DMS 273 treated with DMSO at 0.1 percent for 48 hours (cell line): ENCODE measurements at regions not wholly inside any gene's neighbourhood (a gene's known extent, or its start where the extent isn't known, plus 50 kb on each side); places are given as distances from the start of the nearest gene placed in this dataset.

Source experiments
- DNase-seq: peaks from one replicate; lab custom pipeline; 2025; lab: John Stamatoyannopoulos, UW

GRCh38 chr18:77572537-77572936 lies 322.9 kb downstream of the GALR1 start:
- DNase-seq: no peak

GRCh38 chr18:77573571-77573970 lies 323.9 kb downstream of the GALR1 start:
- DNase-seq: no peak

GRCh38 chr18:77590943-77591515 lies 341.4 kb downstream of the GALR1 start:
- DNase-seq: no peak

GRCh38 chr18:77597726-77598125 lies 348.1 kb downstream of the GALR1 start:
- DNase-seq: no peak

- no peak for DNase-seq
Observed at GRCh38 chr18:77600674-77601073, 351.0 kb downstream of the GALR1 start.

- DNase-seq: no peak
Observed at GRCh38 chr18:77601567-77601966, 351.9 kb downstream of the GALR1 start.

- no peak for DNase-seq
Observed at GRCh38 chr18:77607087-77607486, 357.4 kb downstream of the GALR1 start.

GRCh38 chr18:77608807-77609206 lies 359.2 kb downstream of the GALR1 start:
- no peak for DNase-seq

GRCh38 chr18:77617694-77618093 lies 368.0 kb downstream of the GALR1 start:
- no peak for DNase-seq

GRCh38 chr18:77619525-77619924 lies 369.9 kb downstream of the GALR1 start:
- no peak for DNase-seq

- DNase-seq: no peak
Observed at GRCh38 chr18:77622009-77622692, 372.5 kb downstream of the GALR1 start.

- DNase-seq: no peak
Observed at GRCh38 chr18:77632758-77633157, 383.1 kb downstream of the GALR1 start.

- no peak for DNase-seq
Observed at GRCh38 chr18:77634494-77634893, 384.8 kb downstream of the GALR1 start.

GRCh38 chr18:77635451-77635850 lies 385.8 kb downstream of the GALR1 start:
- DNase-seq: no peak

GRCh38 chr18:77635858-77636257 lies 386.2 kb downstream of the GALR1 start:
- DNase-seq: no peak

- DNase-seq: no peak
Observed at GRCh38 chr18:77645170-77645872, 395.7 kb downstream of the GALR1 start.

GRCh38 chr18:77647472-77647871 lies 397.8 kb downstream of the GALR1 start:
- no peak for DNase-seq

- DNase-seq: no peak
Observed at GRCh38 chr18:77648411-77648810, 398.8 kb downstream of the GALR1 start.

GRCh38 chr18:77650799-77651385 lies 401.2 kb downstream of the GALR1 start:
- DNase-seq: peak; percentile 25

GRCh38 chr18:77651441-77651840 lies 401.8 kb downstream of the GALR1 start:
- no peak for DNase-seq

GRCh38 chr18:77653792-77654191 lies 404.1 kb downstream of the GALR1 start:
- no peak for DNase-seq

GRCh38 chr18:77654302-77654701 lies 404.7 kb downstream of the GALR1 start:
- DNase-seq: no peak
